Common myeloid progenitor, CD34-positive (primary cell): ENCODE measurements at regions not wholly inside any gene's neighbourhood (a gene's known extent, or its start where the extent isn't known, plus 50 kb on each side); places are given as distances from the start of the nearest gene placed in this dataset.

Experiments used
- CTCF ChIA-PET: fragments of 350-600 bp; sonication (Branson Sonifier 250); formaldehyde crosslinking; loops from one replicate; lab custom pipeline; 2021; ENCODE audit warnings: antibody characterized with exemption; lab: Charles Lee
- POLR2A ChIA-PET: fragments of 350-600 bp; sonication (Branson Sonifier 250); formaldehyde crosslinking; loops from one replicate; lab custom pipeline; 2021; ENCODE audit warnings: antibody characterized with exemption; lab: Charles Lee
- DNase-seq, 3 donors: peaks; one replicate each; pipeline versions ENCODE4 v3.0.0 to v3.0.0-alpha.2; 2013
- H3K27ac ChIP-seq, 2 experiments: 1 replicate in 1 of 2; 2 replicates in 1 of 2; pipeline ENCODE4 v1.7.0; 2013; ENCODE audit warnings: inconsistent platforms in 2 of 2, low read length in 2 of 2, mild to moderate bottlenecking in 2 of 2, low read depth in 1 of 2, moderate library complexity in 1 of 2; ENCODE audit not compliant: severe bottlenecking in 2 of 2, insufficient read depth in 1 of 2, poor library complexity in 1 of 2
- H3K27me3 ChIP-seq, 5 experiments: replicated peaks in 2 of 5; 1 replicate in 3 of 5; 2 replicates in 2 of 5; pipeline versions ENCODE4 v1.6.1 to v1.7.0; 2013; ENCODE audit warnings: low read length in 4 of 5, mild to moderate bottlenecking in 2 of 5, moderate library complexity in 2 of 5, inconsistent platforms in 1 of 5; ENCODE audit not compliant: insufficient read depth in 5 of 5, control insufficient read depth in 4 of 5
- H3K36me3 ChIP-seq, 4 experiments: 1 replicate in 2 of 4; 2 replicates in 2 of 4; pipeline versions ENCODE4 v1.6.1 to v1.7.0; 2013; ENCODE audit warnings: low read length in 3 of 4, control low read depth in 1 of 4, mild to moderate bottlenecking in 1 of 4; ENCODE audit not compliant: control insufficient read depth in 4 of 4, insufficient read depth in 4 of 4
- H3K4me1 ChIP-seq, 4 experiments: 1 replicate in 3 of 4; 2 replicates in 1 of 4; pipeline versions ENCODE4 v1.6.1 to v1.7.1; 2013; ENCODE audit warnings: low read length in 3 of 4, mild to moderate bottlenecking in 3 of 4, control low read depth in 1 of 4, inconsistent platforms in 1 of 4, moderate library complexity in 1 of 4; ENCODE audit not compliant: control insufficient read depth in 4 of 4, insufficient read depth in 4 of 4; ENCODE audit errors: control extremely low read depth in 1 of 4
- H3K4me3 ChIP-seq, 7 experiments: 1 replicate in 4 of 7; 2 replicates in 3 of 7; pipeline versions ENCODE4 v1.5.1 to v1.7.0; 2013; ENCODE audit warnings: mild to moderate bottlenecking in 7 of 7, low read length in 6 of 7, moderate library complexity in 6 of 7, inconsistent platforms in 2 of 7, low read depth in 2 of 7, control low read depth in 1 of 7; ENCODE audit not compliant: insufficient read depth in 4 of 7, control insufficient read depth in 1 of 7; ENCODE audit errors: extremely low read depth in 1 of 7
- H3K9me3 ChIP-seq, 5 experiments: 1 replicate in 4 of 5; 2 replicates in 1 of 5; pipeline versions ENCODE4 v1.6.1 to v1.7.1; 2013; ENCODE audit warnings: low read length in 4 of 5, mild to moderate bottlenecking in 2 of 5, inconsistent platforms in 1 of 5, low read depth in 1 of 5, moderate library complexity in 1 of 5; ENCODE audit not compliant: control insufficient read depth in 4 of 5, insufficient read depth in 2 of 5; ENCODE audit errors: control extremely low read depth in 1 of 5
- WGBS: methylation state at CpG from one replicate; pipeline ENCODE4 v1.1.5; 2013; ENCODE audit not compliant: insufficient coverage; 5-methylcytosine and 5-hydroxymethylcytosine counted together

- Histone ChIP-seq H3K4me3 (no peak overlapping the region), H3K4me1 (no peaks in the 10 kb centered on the region), H3K36me3 (no peaks in the 10 kb centered on the region), H3K9me3 (no peaks in the 10 kb centered on the region), H3K27ac (no peak overlapping the region), H3K27me3 (no peaks in the 10 kb centered on the region)
- ChIA-PET CTCF (no interaction called here), POLR2A (no interaction called here)
- no CpG with 5 or more reads among the region's 3 CpGs for WGBS
- no peak for DNase-seq
Observed at GRCh38 chr2:6369266-6369665, 496.4 kb downstream of the CMPK2 start.

DNA sequence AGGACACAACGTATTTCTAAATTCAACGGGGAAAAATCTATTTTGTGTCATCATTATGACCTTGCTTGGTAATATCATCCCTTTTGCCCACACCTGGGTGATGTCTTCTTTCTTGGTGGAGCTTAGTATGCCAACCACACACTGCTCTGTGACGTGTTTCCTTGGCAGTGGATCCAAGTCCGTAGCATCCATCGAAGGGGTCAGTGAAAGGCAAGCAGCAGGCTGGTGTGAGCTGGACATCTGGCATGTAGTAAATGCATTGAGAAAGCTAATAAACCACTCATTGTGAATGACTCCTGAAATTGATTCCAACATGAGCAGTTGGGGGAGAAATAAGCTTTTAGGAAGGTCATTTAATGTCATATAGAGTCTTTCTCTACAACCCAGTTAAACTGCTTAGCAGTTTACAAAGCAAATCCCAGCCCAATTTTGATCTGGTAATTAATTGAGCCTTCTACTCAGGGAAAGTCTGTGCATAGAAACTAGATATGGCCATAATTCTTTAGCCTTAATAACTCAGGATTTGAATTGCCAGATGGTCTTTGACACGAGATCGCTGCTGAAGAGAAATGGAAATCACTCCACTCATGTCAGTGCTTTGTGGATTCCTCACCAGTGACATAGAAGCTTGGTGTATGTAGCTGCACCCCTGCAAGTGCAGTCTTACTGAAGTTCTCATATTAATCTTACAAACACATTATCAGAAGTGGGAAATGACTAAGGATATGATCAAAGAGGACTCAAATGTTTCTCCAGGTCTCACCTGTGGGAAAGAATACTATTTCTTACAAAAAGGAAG, 494.8 kb downstream of the CMPK2 start:
- H3K27ac ChIP-seq, result no peak overlapping the region
- no peaks in the 10 kb centered on the region for H3K27me3 ChIP-seq
- no peaks in the 10 kb centered on the region for H3K4me1 ChIP-seq
- DNase-seq, result no peak
- H3K9me3 ChIP-seq, result peaks cover 0 to 3% (median 0%) of the 10 kb centered on the region in 5 experiments
- CTCF ChIA-PET, result no interaction called here
- H3K36me3 ChIP-seq, result no peaks in the 10 kb centered on the region
- 94% methylated on average over 7 of the region's 7 CpGs for WGBS
- POLR2A ChIA-PET, result no interaction called here
- no peak overlapping the region for H3K4me3 ChIP-seq

DNA sequence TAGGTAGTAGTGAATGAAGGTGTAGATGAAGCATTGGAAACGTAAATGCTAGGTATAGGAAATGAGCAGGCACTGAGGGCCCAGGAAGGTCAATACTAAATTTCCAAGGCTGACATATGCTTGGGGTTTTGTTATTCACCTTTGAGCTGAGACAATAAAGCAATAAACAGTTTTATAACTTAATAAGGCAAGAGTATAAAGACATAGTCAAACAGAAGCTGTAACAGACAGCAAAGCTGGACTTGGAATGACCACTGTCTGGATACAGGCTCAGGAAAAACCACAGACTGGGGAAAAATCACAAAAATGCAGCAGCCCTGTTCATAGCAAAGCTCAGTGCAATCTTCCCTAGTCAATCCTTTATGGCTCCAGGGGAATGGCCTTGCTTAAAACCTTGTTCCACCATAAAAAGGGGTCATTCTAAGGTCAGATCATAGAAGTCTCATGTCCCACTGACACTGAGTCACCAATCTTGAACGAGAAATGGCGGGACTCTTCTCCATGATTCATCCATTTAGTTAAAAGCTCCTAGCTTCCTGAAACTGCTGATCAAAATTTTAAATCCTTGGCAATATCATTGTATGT, 493.3 kb downstream of the CMPK2 start:
- no peak for DNase-seq
- no peaks in the 10 kb centered on the region for H3K27me3 ChIP-seq
- no peaks in the 10 kb centered on the region for H3K36me3 ChIP-seq
- H3K4me1 ChIP-seq, result no peaks in the 10 kb centered on the region
- no peak overlapping the region for H3K27ac ChIP-seq
- 75% methylated on average over 3 of the region's 3 CpGs for WGBS
- no peak overlapping the region for H3K4me3 ChIP-seq
- ChIA-PET CTCF (no interaction called here), POLR2A (no interaction called here)
- peaks cover 0 to 3% (median 0%) of the 10 kb centered on the region in 5 experiments for H3K9me3 ChIP-seq

DNA sequence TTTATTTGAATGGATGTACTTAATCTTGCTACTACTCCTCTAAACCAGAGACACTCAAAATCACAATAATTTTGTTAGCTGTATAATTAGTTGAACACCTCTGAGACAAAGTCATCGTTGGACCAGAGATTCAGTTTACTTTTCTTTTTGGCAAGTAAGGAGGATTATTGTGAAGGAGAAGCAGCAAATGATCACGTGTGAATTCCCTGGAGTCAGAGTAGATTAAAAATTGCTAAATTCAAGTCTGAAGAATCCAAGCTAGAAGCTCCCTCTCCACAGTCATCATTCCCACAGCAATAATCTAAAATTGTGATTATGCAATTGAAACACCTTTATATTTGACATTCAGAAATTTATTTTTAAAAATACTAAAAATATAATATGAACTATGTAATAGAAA, 484.4 kb downstream of the CMPK2 start:
- no peak overlapping the region for H3K27ac ChIP-seq
- H3K4me1 ChIP-seq, result no peaks in the 10 kb centered on the region
- 100% methylated on average over 1 of the region's 2 CpGs for WGBS
- H3K36me3 ChIP-seq, result no peaks in the 10 kb centered on the region
- DNase-seq, result no peak
- peaks cover 0 to 3% (median 0%) of the 10 kb centered on the region in 5 experiments for H3K27me3 ChIP-seq
- H3K9me3 ChIP-seq, result peaks cover 0 to 3% (median 0%) of the 10 kb centered on the region in 5 experiments
- H3K4me3 ChIP-seq, result no peak overlapping the region
- CTCF ChIA-PET, result no interaction called here
- POLR2A ChIA-PET, result no interaction called here

GRCh38 chr2:6384341-6384740, 481.4 kb downstream of the CMPK2 start:
- peaks cover 0 to 3% (median 0%) of the 10 kb centered on the region in 5 experiments for H3K27me3 ChIP-seq
- CTCF ChIA-PET, result no interaction called here
- WGBS, result 79% methylated on average over 2 of the region's 4 CpGs
- no peak overlapping the region for H3K27ac ChIP-seq
- H3K4me1 ChIP-seq, result no peaks in the 10 kb centered on the region
- H3K9me3 ChIP-seq, result peaks cover 0 to under 1% (median 0%) of the 10 kb centered on the region in 5 experiments
- POLR2A ChIA-PET, result no interaction called here
- DNase-seq, result no peak
- H3K4me3 ChIP-seq, result no peak overlapping the region
- H3K36me3 ChIP-seq, result no peaks in the 10 kb centered on the region

DNA sequence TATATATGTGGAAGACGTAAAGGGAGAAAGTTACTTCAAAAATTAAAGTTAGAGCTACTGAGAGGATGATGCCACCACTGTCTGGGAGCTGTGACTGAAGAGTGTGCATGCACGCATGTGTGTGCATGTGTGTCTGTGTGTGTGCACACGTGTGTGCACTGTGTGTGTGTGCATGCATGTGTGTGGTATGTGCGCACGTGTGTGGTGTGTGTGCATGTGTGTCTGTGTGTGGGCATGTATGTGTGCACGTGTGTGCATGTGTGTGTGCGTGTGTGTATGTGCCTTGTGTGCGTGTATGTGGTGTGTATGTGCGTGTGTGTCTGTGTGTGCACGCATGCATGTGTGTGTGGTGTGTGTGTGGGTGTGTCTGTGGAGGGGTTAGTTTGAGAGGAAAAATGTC, 473.4 kb downstream of the CMPK2 start:
- DNase-seq, result no peak
- Histone ChIP-seq H3K9me3 (peaks cover 0 to 5% (median 0%) of the 10 kb centered on the region in 5 experiments), H3K4me1 (no peaks in the 10 kb centered on the region), H3K27me3 (peaks cover 0 to 2% (median 0%) of the 10 kb centered on the region in 5 experiments), H3K36me3 (no peaks in the 10 kb centered on the region), H3K27ac (no peak overlapping the region), H3K4me3 (no peak overlapping the region)
- 93% methylated on average over 6 of the region's 10 CpGs for WGBS
- ChIA-PET POLR2A (no interaction called here), CTCF (no interaction called here)

- 77% methylated on average over 5 of the region's 6 CpGs for WGBS
- Histone ChIP-seq H3K27ac (no peak overlapping the region), H3K4me3 (no peak overlapping the region), H3K9me3 (peaks cover 0 to 5% (median 0%) of the 10 kb centered on the region in 5 experiments), H3K4me1 (no peaks in the 10 kb centered on the region), H3K27me3 (peaks cover 0 to 2% (median 0%) of the 10 kb centered on the region in 5 experiments), H3K36me3 (no peaks in the 10 kb centered on the region)
- ChIA-PET CTCF (no interaction called here), POLR2A (no interaction called here)
- no peak for DNase-seq
Observed at GRCh38 chr2:6392966-6393365, 472.7 kb downstream of the CMPK2 start.
